Tibial nerve (tissue), 4 donors: ENCODE measurements at regions not wholly inside any gene's neighbourhood (a gene's known extent, or its start where the extent isn't known, plus 50 kb on each side); places are given as distances from the start of the nearest gene placed in this dataset.
A peak's percentile ranks its signal among the peaks of the same experiment; 100 is the strongest.

Experiments
- DNase-seq, 2 donors: peaks; one replicate each; pipeline ENCODE4 v3.0.0-alpha.2; 2019; ENCODE audit warnings: low spot score in 2 of 2
- H3K27ac ChIP-seq, 4 donors: fragments of 200-600 bp; sonication (generic) in 3 of 4; one replicate each; pipeline ENCODE4 v1.5.1; 2017 to 2019; ENCODE audit warnings: mild to moderate bottlenecking in 1 of 4
- H3K27me3 ChIP-seq, 2 donors: fragments of 200-600 bp; sonication (generic) in 1 of 2; one replicate each; pipeline versions ENCODE4 v1.5.1 to v1.6.0; 2017 to 2019
- H3K36me3 ChIP-seq, 3 donors: fragments of 200-600 bp; sonication (generic); one replicate each; pipeline ENCODE4 v1.5.1; 2018 to 2019
- H3K4me1 ChIP-seq, 4 donors: fragments of 200-600 bp; sonication (generic) in 3 of 4; one replicate each; pipeline ENCODE4 v1.5.1; 2017 to 2019
- H3K4me3 ChIP-seq, 4 donors: fragments of 200-600 bp; sonication (generic) in 3 of 4; one replicate each; pipeline ENCODE4 v1.5.1; 2017 to 2019; ENCODE audit warnings: mild to moderate bottlenecking in 1 of 4, moderate library complexity in 1 of 4
- H3K9me3 ChIP-seq, 4 donors: fragments of 200-600 bp; sonication (generic) in 3 of 4; one replicate each; pipeline ENCODE4 v1.5.1; 2017 to 2019
- EP300 ChIP-seq, 2 donors: sonication (generic); formaldehyde crosslinking; IDR thresholded peaks; one replicate each; pipeline ENCODE4 v1.6.1; 2017; ENCODE audit warnings: antibody characterized with exemption in 2 of 2, mild to moderate bottlenecking in 1 of 2
- POLR2A ChIP-seq, 2 donors: fragments of 450-650 bp; IDR thresholded peaks; one replicate each; pipeline ENCODE4 v1.6.1; 2017; ENCODE audit warnings: antibody characterized with exemption in 2 of 2, mild to moderate bottlenecking in 2 of 2, moderate library complexity in 2 of 2
- WGBS, 2 donors: methylation state at CpG; one replicate each; pipeline ENCODE4 v1.1.5; 2018; 5-methylcytosine and 5-hydroxymethylcytosine counted together
- TF ChIP-seq, protein P1 (sequence below), 5 experiments: fragments of 200-600 bp in 3 of 5; fragments of 450-650 bp in 2 of 5; sonication (generic) in 3 of 5; IDR thresholded peaks; one replicate each; pipeline ENCODE4 v1.5.1; 2016 to 2019; ENCODE audit warnings: antibody characterized with exemption in 5 of 5, mild to moderate bottlenecking in 3 of 5, moderate library complexity in 2 of 5

DNA sequence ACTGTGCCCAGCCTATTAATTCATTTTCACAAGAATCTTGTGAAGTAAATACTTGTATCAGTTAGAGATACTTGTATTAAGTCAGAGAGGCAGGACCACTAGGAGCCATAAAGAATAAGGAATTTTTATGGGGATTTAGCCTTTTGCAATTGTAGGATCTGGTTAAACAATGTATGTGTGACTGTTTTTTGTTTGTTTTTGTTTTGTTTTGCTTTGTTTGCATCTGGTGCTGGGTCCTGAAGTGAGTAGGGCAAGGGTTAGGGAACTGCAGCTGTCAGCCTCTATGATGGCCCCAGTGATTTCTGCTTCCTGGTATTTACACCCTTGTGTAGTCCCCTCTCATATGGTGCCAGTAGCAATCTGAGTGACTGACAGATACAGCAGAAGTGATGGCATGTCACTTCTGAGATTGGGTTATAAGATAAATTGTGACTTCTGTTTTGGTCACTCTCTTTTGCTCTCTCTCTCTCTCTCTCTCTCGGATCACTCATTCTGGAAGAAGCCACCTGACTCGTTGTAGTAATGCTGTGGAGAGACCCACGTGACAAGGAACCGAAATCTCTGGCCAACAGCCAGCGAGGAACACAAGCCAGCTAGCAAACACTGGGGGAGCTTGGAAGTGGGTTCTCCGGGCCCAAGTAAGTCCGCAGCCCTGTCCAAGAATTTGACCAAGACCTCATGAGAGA is 96.2 kb upstream of the MARK1 start:
- TF ChIP-seq POLR2A (IDR thresholded peaks at IDR 0.05) (no peak), EP300 (IDR thresholded peaks at IDR 0.05) (no peak)
- TF ChIP-seq, protein P1, sequence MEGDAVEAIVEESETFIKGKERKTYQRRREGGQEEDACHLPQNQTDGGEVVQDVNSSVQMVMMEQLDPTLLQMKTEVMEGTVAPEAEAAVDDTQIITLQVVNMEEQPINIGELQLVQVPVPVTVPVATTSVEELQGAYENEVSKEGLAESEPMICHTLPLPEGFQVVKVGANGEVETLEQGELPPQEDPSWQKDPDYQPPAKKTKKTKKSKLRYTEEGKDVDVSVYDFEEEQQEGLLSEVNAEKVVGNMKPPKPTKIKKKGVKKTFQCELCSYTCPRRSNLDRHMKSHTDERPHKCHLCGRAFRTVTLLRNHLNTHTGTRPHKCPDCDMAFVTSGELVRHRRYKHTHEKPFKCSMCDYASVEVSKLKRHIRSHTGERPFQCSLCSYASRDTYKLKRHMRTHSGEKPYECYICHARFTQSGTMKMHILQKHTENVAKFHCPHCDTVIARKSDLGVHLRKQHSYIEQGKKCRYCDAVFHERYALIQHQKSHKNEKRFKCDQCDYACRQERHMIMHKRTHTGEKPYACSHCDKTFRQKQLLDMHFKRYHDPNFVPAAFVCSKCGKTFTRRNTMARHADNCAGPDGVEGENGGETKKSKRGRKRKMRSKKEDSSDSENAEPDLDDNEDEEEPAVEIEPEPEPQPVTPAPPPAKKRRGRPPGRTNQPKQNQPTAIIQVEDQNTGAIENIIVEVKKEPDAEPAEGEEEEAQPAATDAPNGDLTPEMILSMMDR (IDR thresholded peaks at IDR 0.05) = no peak
- no peak overlapping the region for H3K27ac ChIP-seq
- no peak for DNase-seq
- no peaks in the 10 kb centered on the region for H3K4me1 ChIP-seq
- H3K4me3 ChIP-seq = no peak overlapping the region
- WGBS, 2 donors = 57 to 62% methylated on average over 7 of the region's 7 CpGs
- no peaks in the 10 kb centered on the region for H3K9me3 ChIP-seq
- no peaks in the 10 kb centered on the region for H3K27me3 ChIP-seq
- no peaks in the 10 kb centered on the region for H3K36me3 ChIP-seq

DNA sequence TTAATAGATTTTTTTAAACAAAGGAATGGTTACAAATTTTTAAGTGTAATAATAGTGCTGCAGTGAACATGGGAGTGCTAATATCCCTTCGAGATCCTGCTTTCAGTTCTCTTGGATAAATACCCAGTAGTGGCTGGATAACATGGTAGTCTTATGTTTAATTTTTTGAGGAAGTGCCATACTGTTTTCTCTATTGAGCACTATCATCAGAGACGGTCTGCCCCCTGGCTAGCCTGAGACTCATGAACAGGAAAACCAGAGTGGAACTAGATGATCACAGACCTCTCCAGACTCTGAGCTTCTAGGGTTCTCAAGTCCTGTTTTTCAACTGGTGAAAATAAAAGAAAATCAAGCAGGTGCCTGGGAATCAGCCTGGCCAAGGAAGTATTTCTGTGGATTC is 97.3 kb upstream of the MARK1 start:
- no peak overlapping the region for H3K27ac ChIP-seq
- no peaks in the 10 kb centered on the region for H3K9me3 ChIP-seq
- DNase-seq = no peak
- no peaks in the 10 kb centered on the region for H3K4me1 ChIP-seq
- H3K4me3 ChIP-seq = no peak overlapping the region
- H3K36me3 ChIP-seq = no peaks in the 10 kb centered on the region
- H3K27me3 ChIP-seq = no peaks in the 10 kb centered on the region
- TF ChIP-seq POLR2A (IDR thresholded peaks at IDR 0.05) (no peak), EP300 (IDR thresholded peaks at IDR 0.05) (no peak)
- TF ChIP-seq, protein P1 (IDR thresholded peaks at IDR 0.05) = no peak
- WGBS, 2 donors = 22 to 42% methylated on average over 2 of the region's 2 CpGs

DNA sequence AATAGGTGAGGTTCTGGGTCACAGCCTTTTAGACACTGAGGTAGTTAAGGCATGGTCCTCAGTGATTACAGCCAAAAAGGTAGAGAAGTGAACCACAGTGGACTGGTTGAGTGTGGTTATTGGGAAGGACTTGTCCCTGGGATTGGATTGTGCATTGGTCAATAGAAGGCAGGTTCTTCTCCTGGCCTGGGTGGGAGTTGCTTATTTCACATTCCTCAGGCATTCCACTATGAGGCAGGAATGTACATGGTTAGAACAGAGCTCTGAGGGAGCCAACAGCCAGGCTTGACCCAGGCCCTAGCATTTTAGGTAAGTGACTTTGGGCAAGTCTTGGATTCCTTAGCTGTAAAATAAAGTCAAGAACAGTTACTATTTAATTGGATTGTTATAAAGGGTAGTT is 97.9 kb upstream of the MARK1 start:
- Histone ChIP-seq H3K4me3 (no peak overlapping the region), H3K27ac (no peak overlapping the region), H3K36me3 (no peaks in the 10 kb centered on the region), H3K4me1 (no peaks in the 10 kb centered on the region), H3K27me3 (no peaks in the 10 kb centered on the region), H3K9me3 (no peaks in the 10 kb centered on the region)
- TF ChIP-seq, protein P1 (IDR thresholded peaks at IDR 0.05) = no peak
- no peak for TF ChIP-seq EP300 (IDR thresholded peaks at IDR 0.05)
- TF ChIP-seq POLR2A (IDR thresholded peaks at IDR 0.05) = no peak
- DNase-seq = no peak

DNA sequence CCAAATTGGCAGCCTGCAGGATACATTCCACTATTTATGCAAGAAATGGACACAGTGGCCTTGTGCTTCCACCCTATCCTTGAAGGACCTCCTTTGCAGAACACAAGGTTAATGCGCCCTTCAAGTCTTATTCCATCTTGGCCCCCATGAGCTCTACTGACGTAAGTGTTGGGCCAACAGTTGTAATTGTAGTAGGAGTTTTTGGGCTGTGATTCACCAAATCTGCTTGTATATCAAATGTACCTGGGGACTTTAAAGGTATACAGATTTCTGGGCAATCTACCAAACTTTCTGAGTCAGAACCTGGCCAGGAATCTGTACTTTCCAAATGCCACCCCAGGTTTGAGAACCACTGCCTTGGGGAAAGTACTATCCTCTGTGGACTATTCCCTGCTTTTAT is 100.9 kb upstream of the MARK1 start:
- TF ChIP-seq EP300 (IDR thresholded peaks at IDR 0.05) = peak in 1 of 2 donors; percentile 86
- TF ChIP-seq, protein P1 (IDR thresholded peaks at IDR 0.05) = no peak
- H3K4me1 ChIP-seq = no peaks in the 10 kb centered on the region
- H3K27me3 ChIP-seq = no peaks in the 10 kb centered on the region
- no peak for DNase-seq
- peak overlapping the region in 1 of 4 donors; percentile 29 for H3K27ac ChIP-seq
- WGBS, 2 donors = 79 to 92% methylated on average over 2 of the region's 2 CpGs
- H3K4me3 ChIP-seq = no peak overlapping the region
- H3K9me3 ChIP-seq = no peaks in the 10 kb centered on the region
- no peaks in the 10 kb centered on the region for H3K36me3 ChIP-seq

DNA sequence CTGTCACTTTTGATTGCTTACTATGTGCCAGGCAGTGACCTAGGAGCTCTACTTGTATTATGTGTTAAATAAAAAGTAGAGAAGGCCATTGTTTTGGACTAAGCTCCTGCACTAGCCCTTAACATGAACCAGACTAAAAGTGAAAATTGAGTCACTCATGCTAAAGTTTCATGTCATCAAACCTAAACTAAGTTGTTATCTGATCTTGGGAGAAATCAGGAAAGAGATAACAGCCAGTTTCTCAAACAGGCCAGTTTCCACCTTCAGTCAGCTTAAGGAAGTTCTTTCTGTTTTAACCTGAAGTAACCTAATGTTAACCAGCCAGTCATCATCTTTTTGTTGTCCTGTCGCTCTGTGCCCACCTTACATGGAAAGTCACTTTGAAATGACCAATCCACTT is 102.1 kb upstream of the MARK1 start:
- Histone ChIP-seq H3K4me3 (no peak overlapping the region), H3K27ac (no peak overlapping the region), H3K9me3 (no peaks in the 10 kb centered on the region), H3K4me1 (no peaks in the 10 kb centered on the region), H3K36me3 (no peaks in the 10 kb centered on the region), H3K27me3 (no peaks in the 10 kb centered on the region)
- 97 to 100% methylated on average over 1 of the region's 1 CpG for WGBS, 2 donors
- no peak for DNase-seq
- TF ChIP-seq POLR2A (IDR thresholded peaks at IDR 0.05) (no peak), EP300 (IDR thresholded peaks at IDR 0.05) (no peak)
- TF ChIP-seq, protein P1 (IDR thresholded peaks at IDR 0.05) = no peak
